Left lung (tissue), 4 donors: ENCODE measurements at regions not wholly inside any gene's neighbourhood (a gene's known extent, or its start where the extent isn't known, plus 50 kb on each side); places are given as distances from the start of the nearest gene placed in this dataset.
A peak's percentile ranks its signal among the peaks of the same experiment; 100 is the strongest.

Experiments used
- ATAC-seq: fragments of 200-7000 bp; cut with Tn5 transposase; one replicate; pipeline ENCODE4 v1.9.1; 2020; ENCODE audit warnings: moderate library complexity
- DNase-seq, 4 donors: peaks; one replicate each; pipeline ENCODE4 v3.0.0-alpha.2; 2013 to 2020
- H3K27ac ChIP-seq, 2 donors: fragments of 200-600 bp; sonication (generic) in 1 of 2; one replicate each; pipeline versions ENCODE4 v1.5.0 to v1.8.0; 2020 to 2021
- H3K27me3 ChIP-seq, 2 donors: fragments of 200-600 bp; sonication (generic) in 1 of 2; one replicate each; pipeline versions ENCODE4 v1.5.0 to v1.8.0; 2020 to 2021
- H3K36me3 ChIP-seq, 2 donors: fragments of 200-600 bp; sonication (generic) in 1 of 2; one replicate each; pipeline versions ENCODE4 v1.5.0 to v1.8.0; 2020 to 2021
- H3K4me1 ChIP-seq, 2 donors: fragments of 200-600 bp; one replicate each; pipeline ENCODE4 v1.8.0; 2021
- H3K4me3 ChIP-seq, 2 donors: fragments of 200-600 bp; sonication (generic) in 1 of 2; one replicate each; pipeline versions ENCODE4 v1.5.0 to v1.8.0; 2020 to 2021; ENCODE audit warnings: mild to moderate bottlenecking in 1 of 2
- H3K9me3 ChIP-seq, 2 donors: fragments of 200-600 bp; sonication (generic) in 1 of 2; one replicate each; pipeline versions ENCODE4 v1.5.0 to v1.8.0; 2020 to 2021
- intact Hi-C, 2 donors: fragments of 100-400 bp; cut with DNase I; formaldehyde crosslinking; loops; one replicate each; pipeline versions ENCODE4 v1.11.2 to v1.14.2; 2022
- TF ChIP-seq, protein P1 (sequence below), 2 donors: fragments of 200-600 bp; sonication (generic) in 1 of 2; IDR thresholded peaks; one replicate each; pipeline versions ENCODE4 v1.5.0 to v1.8.0; 2021; ENCODE audit warnings: antibody characterized with exemption in 2 of 2
- donor health status: DM: no; HTN: yes; CAD: no.
- donor health status: DM: no; HTN: no; CAD: no.

DNA sequence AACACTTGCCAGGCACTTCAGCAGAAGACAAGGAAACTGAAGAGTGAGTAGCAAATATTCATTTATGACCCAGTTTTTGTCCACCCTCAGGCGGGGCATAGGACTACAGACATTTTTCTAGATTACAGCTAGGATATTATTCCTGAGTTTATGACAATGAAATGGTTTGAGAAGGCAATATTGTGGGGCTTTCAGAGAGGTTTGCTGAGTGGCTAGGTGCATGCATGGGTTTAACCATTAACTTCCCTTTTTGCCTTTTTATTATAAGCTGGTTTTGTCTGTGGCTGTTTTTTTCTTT is 104.0 kb upstream of the BCAT1 start:
- Histone ChIP-seq H3K9me3 (no peaks in the 10 kb centered on the region), H3K4me3 (peak overlapping the region; percentile 28 to 41), H3K4me1 (peaks cover 0 to 41% of the 10 kb centered on the region in 2 donors), H3K27me3 (no peaks in the 10 kb centered on the region), H3K36me3 (no peaks in the 10 kb centered on the region), H3K27ac (peak overlapping the region; percentile 80 to 92)
- ATAC-seq (peak; percentile 17), DNase-seq (no peak)
- TF ChIP-seq, protein P1, sequence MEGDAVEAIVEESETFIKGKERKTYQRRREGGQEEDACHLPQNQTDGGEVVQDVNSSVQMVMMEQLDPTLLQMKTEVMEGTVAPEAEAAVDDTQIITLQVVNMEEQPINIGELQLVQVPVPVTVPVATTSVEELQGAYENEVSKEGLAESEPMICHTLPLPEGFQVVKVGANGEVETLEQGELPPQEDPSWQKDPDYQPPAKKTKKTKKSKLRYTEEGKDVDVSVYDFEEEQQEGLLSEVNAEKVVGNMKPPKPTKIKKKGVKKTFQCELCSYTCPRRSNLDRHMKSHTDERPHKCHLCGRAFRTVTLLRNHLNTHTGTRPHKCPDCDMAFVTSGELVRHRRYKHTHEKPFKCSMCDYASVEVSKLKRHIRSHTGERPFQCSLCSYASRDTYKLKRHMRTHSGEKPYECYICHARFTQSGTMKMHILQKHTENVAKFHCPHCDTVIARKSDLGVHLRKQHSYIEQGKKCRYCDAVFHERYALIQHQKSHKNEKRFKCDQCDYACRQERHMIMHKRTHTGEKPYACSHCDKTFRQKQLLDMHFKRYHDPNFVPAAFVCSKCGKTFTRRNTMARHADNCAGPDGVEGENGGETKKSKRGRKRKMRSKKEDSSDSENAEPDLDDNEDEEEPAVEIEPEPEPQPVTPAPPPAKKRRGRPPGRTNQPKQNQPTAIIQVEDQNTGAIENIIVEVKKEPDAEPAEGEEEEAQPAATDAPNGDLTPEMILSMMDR (IDR thresholded peaks at IDR 0.05), result no peak
- intact Hi-C loops, result no loop called here

DNA sequence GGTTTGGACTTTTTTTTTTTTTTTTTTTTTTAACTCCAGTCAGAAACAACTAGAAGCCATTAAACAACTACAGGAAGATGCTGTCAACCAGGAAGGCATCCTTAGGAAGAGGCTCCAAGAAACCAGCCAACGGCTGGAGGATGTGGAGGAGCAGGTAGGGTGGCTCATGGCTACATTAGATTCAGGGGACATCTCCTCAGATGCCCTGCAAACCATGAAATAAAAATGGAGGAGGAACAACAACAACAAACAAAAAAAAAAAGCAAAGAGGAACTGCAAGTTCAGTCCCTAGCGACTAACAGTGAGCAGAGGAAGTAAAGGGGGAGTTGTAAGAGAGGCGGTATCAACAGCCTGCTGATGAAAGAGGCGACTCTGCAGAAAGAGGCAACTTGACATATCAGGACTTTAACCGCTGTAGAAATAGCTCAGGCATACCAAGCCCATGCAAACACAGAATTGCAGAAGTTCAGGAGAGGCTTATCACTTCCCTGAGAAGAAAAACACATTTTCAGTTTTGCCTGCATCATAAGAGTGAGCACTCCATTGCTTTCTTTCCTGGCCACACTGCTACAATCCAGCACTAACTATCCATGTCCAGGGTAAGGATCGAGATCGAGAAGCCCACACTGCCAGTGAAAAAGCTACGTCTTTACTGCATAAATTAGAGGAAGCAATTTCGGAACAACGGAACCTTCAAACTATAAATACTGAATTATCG is 103.5 kb upstream of the BCAT1 start:
- no peaks in the 10 kb centered on the region for H3K36me3 ChIP-seq
- H3K9me3 ChIP-seq, result peaks cover 0 to 2% of the 10 kb centered on the region in 2 donors
- peak overlapping the region; percentile 80 to 92 for H3K27ac ChIP-seq
- intact Hi-C loops, result no loop called here
- peaks cover 0 to 41% of the 10 kb centered on the region in 2 donors for H3K4me1 ChIP-seq
- H3K4me3 ChIP-seq, result peak overlapping the region; percentile 28 to 41
- no peaks in the 10 kb centered on the region for H3K27me3 ChIP-seq
- DNase-seq (peak in 3 of 4 donors; percentile 16 to 43 (median 33)), ATAC-seq (peak; percentile 88)
- TF ChIP-seq, protein P1 (IDR thresholded peaks at IDR 0.05), result no peak

DNA sequence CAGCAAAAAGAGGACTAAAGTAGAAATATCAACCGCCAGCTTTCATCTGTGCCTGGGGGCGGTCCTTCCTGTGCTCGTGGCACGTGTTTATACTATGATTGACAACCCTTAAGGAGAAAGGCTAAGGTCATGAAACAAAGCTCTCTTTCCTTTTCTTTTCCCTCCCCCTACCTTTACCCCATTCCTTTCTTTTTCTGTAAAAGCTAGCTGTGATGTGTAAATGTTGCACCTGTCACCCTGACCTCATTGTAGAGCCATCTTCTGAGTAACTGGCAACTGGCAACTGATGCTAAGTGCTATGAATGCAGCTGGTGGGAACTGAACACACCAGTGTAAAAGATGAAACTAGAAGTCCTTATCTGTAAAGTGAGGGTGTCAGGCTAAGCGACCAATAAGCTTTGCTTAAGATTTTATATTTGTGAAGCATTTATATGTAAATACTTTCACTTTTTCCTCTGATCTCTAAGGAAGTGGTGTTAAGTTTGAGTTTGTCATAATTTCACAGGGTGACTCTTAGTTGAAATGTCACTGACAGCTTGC is 102.8 kb upstream of the BCAT1 start:
- H3K9me3 ChIP-seq, result peaks cover 0 to 8% of the 10 kb centered on the region in 2 donors
- H3K4me1 ChIP-seq, result peaks cover 0 to 38% of the 10 kb centered on the region in 2 donors
- H3K27me3 ChIP-seq, result no peaks in the 10 kb centered on the region
- H3K27ac ChIP-seq, result peak overlapping the region; percentile 80 to 92
- intact Hi-C loops, result no loop called here
- DNase-seq (no peak), ATAC-seq (peak; percentile 18)
- peak overlapping the region in 1 of 2 donors; percentile 41 for H3K4me3 ChIP-seq
- H3K36me3 ChIP-seq, result no peaks in the 10 kb centered on the region
- TF ChIP-seq, protein P1 (IDR thresholded peaks at IDR 0.05), result no peak

DNA sequence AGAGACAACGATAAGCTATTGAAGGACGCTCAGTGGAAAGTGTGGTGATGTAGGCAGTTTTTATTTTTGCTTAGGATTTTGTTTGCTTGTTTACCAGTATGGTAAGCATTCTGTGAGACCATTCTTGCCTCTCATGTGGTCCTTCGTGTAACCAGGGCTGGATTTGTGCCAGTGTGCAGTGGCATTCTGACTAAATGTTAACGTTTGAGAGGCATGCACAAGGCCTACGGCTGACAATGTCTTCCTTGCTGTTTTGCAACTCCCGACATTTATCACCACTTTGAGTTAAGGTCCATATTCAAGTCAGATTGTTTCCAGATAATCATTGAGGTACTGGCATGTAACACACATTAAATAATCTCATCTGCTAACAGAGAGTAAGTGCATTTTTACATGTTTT is 102.3 kb upstream of the BCAT1 start:
- H3K36me3 ChIP-seq, result no peaks in the 10 kb centered on the region
- TF ChIP-seq, protein P1 (IDR thresholded peaks at IDR 0.05), result no peak
- ATAC-seq (no peak), DNase-seq (no peak)
- H3K27me3 ChIP-seq, result no peaks in the 10 kb centered on the region
- peak overlapping the region; percentile 80 to 92 for H3K27ac ChIP-seq
- peaks cover 0 to 13% of the 10 kb centered on the region in 2 donors for H3K9me3 ChIP-seq
- intact Hi-C loops, result no loop called here
- peaks cover 0 to 32% of the 10 kb centered on the region in 2 donors for H3K4me1 ChIP-seq
- H3K4me3 ChIP-seq, result no peak overlapping the region

DNA sequence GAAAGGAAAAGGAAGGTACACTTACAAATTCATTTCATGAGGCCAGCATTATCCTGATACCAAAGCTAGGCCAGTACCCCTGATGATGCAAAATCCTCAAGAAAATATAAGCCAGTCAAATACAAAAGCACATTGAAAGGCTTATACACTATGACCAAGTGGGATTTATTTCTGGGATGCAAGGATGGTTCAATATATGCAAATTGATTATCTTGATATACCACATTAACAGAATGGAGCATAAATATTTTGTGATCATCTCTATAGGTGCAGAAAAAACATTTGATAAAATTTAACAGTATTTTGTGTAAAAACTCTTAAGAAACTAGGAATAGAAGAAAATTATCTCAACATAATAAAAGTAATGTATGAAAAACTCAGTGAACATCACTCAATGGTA is 97.0 kb upstream of the BCAT1 start:
- ATAC-seq (no peak), DNase-seq (no peak)
- no peak overlapping the region for H3K4me3 ChIP-seq
- H3K27ac ChIP-seq, result no peak overlapping the region
- peaks cover 0 to 19% of the 10 kb centered on the region in 2 donors for H3K9me3 ChIP-seq
- H3K27me3 ChIP-seq, result no peaks in the 10 kb centered on the region
- H3K4me1 ChIP-seq, result no peaks in the 10 kb centered on the region
- TF ChIP-seq, protein P1 (IDR thresholded peaks at IDR 0.05), result no peak
- intact Hi-C loops, result no loop called here
- H3K36me3 ChIP-seq, result no peaks in the 10 kb centered on the region
